ENCODE measurements at regions not wholly inside any gene's neighbourhood (a gene's known extent, or its start where the extent isn't known, plus 50 kb on each side); places are given as distances from the start of the nearest gene placed in this dataset.

DNA sequence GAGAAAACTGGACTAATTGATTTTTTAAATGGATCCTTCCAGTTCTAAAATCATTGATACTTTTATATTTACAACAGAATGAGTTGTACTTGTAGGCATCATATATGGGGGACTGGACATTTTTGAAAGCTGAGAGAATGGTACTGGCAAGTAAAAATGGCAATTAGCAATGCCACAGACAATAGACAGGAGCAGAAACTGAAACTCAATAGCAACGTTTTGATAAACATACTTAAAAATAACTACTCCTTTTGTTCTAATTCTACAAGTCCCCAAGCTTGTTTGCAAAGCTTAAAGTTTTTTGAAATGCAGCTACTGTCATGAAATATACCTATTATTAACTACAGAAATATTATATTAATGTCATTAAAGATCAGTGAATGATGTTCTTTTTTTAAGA, 52.8 kb upstream of the FBXL7 start:
- no peaks in the 10 kb centered on the region for H3K36me3 ChIP-seq (ENCODE audit: control insufficient read depth, low read length)
- H3K27ac ChIP-seq (ENCODE audit: low read depth, low read length), result no peak overlapping the region
- TF ChIP-seq, protein P1, sequence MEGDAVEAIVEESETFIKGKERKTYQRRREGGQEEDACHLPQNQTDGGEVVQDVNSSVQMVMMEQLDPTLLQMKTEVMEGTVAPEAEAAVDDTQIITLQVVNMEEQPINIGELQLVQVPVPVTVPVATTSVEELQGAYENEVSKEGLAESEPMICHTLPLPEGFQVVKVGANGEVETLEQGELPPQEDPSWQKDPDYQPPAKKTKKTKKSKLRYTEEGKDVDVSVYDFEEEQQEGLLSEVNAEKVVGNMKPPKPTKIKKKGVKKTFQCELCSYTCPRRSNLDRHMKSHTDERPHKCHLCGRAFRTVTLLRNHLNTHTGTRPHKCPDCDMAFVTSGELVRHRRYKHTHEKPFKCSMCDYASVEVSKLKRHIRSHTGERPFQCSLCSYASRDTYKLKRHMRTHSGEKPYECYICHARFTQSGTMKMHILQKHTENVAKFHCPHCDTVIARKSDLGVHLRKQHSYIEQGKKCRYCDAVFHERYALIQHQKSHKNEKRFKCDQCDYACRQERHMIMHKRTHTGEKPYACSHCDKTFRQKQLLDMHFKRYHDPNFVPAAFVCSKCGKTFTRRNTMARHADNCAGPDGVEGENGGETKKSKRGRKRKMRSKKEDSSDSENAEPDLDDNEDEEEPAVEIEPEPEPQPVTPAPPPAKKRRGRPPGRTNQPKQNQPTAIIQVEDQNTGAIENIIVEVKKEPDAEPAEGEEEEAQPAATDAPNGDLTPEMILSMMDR (IDR thresholded peaks at IDR 0.05; ENCODE audit: low read depth, low read length, poor library complexity, severe bottlenecking), result no peak
- TF ChIP-seq EZH2phosphoT487 (IDR thresholded peaks at IDR 0.05; ENCODE audit: borderline replicate concordance, low read length), result no peak
- H3F3A ChIP-seq (ENCODE audit: control insufficient read depth, insufficient read depth), result no peaks in the 10 kb centered on the region
- no peaks in the 10 kb centered on the region for H4K20me1 ChIP-seq (ENCODE audit: control insufficient read depth, insufficient read depth, low read depth, low read length)
- no peaks in the 10 kb centered on the region for H3K79me2 ChIP-seq (ENCODE audit: control insufficient read depth, low read length)
- H3K4me3 ChIP-seq (ENCODE audit: low read length), result no peak overlapping the region
- H3K4me2 ChIP-seq (ENCODE audit: low read length), result no peak overlapping the region
- H3K4me1 ChIP-seq (ENCODE audit: control insufficient read depth, low read length), result no peaks in the 10 kb centered on the region
- H3K27me3 ChIP-seq (ENCODE audit: control insufficient read depth, low read length), result no peaks in the 10 kb centered on the region
- H3K9me3 ChIP-seq (ENCODE audit: control insufficient read depth, insufficient read depth, low read length), result peaks cover 4% of the 10 kb centered on the region; the same call in 1 of the 2 replicates
- H3K9me2 ChIP-seq (replicated peaks; ENCODE audit: control insufficient read depth, low read length), result no peaks in the 10 kb centered on the region

DNA sequence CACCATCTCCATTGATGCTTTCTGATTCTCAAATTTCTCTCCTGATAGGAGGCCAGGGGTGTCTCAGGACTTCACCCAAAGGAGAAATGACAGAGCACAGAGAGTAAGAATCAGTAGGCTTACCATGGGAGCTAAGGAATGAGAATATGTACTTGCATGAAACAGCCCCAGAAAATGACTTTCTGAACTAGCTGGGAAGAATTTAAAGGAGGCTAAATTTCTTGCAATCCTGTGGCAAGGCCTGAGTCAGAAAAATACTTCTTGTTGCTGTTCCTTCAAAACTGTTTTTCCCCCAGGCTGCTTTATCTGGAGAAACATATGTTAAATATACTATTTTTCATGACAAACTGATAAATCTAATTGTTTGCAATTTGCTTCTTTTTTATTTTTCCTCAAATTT, 53.4 kb upstream of the FBXL7 start:
- Histone ChIP-seq H3F3A (ENCODE audit: control insufficient read depth, insufficient read depth) (no peaks in the 10 kb centered on the region), H3K4me3 (ENCODE audit: low read length) (no peak overlapping the region), H3K9me2 (replicated peaks; ENCODE audit: control insufficient read depth, low read length) (no peaks in the 10 kb centered on the region), H4K20me1 (ENCODE audit: control insufficient read depth, insufficient read depth, low read depth, low read length) (no peaks in the 10 kb centered on the region), H3K36me3 (ENCODE audit: control insufficient read depth, low read length) (no peaks in the 10 kb centered on the region), H3K4me2 (ENCODE audit: low read length) (no peak overlapping the region), H3K27me3 (ENCODE audit: control insufficient read depth, low read length) (no peaks in the 10 kb centered on the region), H3K9me3 (ENCODE audit: control insufficient read depth, insufficient read depth, low read length) (peaks cover 4% of the 10 kb centered on the region; the same call in 1 of the 2 replicates), H3K27ac (ENCODE audit: low read depth, low read length) (no peak overlapping the region), H3K79me2 (ENCODE audit: control insufficient read depth, low read length) (no peaks in the 10 kb centered on the region), H3K4me1 (ENCODE audit: control insufficient read depth, low read length) (no peaks in the 10 kb centered on the region)
- no peak for TF ChIP-seq EZH2phosphoT487 (IDR thresholded peaks at IDR 0.05; ENCODE audit: borderline replicate concordance, low read length)
- TF ChIP-seq, protein P1 (IDR thresholded peaks at IDR 0.05; ENCODE audit: low read depth, low read length, poor library complexity, severe bottlenecking), result no peak

DNA sequence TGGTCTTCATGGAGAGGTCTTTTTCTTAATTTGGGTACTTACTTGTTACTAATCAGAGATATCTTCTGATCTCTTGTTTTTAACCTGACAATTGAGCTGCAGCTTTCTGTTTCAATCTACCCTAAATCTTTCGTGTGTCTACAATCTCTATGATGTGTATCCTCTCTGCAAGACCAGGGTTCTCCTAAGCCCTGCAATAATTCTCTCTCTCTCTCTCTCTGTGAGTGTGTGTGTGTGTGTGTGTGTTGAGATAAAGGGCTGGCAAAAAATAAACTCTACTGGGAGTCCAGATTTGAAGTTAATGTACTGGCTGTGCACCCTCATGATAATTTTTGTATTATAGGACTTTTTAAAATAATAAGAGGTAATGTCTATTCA, 57.8 kb upstream of the FBXL7 start:
- Histone ChIP-seq H3K4me3 (ENCODE audit: low read length) (no peak overlapping the region), H3K27me3 (ENCODE audit: control insufficient read depth, low read length) (no peaks in the 10 kb centered on the region), H3K4me2 (ENCODE audit: low read length) (no peak overlapping the region), H3K4me1 (ENCODE audit: control insufficient read depth, low read length) (no peaks in the 10 kb centered on the region), H3K79me2 (ENCODE audit: control insufficient read depth, low read length) (no peaks in the 10 kb centered on the region), H4K20me1 (ENCODE audit: control insufficient read depth, insufficient read depth, low read depth, low read length) (no peaks in the 10 kb centered on the region), H3K27ac (ENCODE audit: low read depth, low read length) (no peak overlapping the region), H3F3A (ENCODE audit: control insufficient read depth, insufficient read depth) (no peaks in the 10 kb centered on the region), H3K9me3 (ENCODE audit: control insufficient read depth, insufficient read depth, low read length) (no peaks in the 10 kb centered on the region), H3K9me2 (replicated peaks; ENCODE audit: control insufficient read depth, low read length) (no peaks in the 10 kb centered on the region), H3K36me3 (ENCODE audit: control insufficient read depth, low read length) (no peaks in the 10 kb centered on the region)
- TF ChIP-seq EZH2phosphoT487 (IDR thresholded peaks at IDR 0.05; ENCODE audit: borderline replicate concordance, low read length), result no peak
- TF ChIP-seq, protein P1 (IDR thresholded peaks at IDR 0.05; ENCODE audit: low read depth, low read length, poor library complexity, severe bottlenecking), result no peak

Measured in DOHH2 (cell line).